HG03097 (cell line): ENCODE measurements at regions not wholly inside any gene's neighbourhood (a gene's known extent, or its start where the extent isn't known, plus 50 kb on each side); places are given as distances from the start of the nearest gene placed in this dataset.
"Not testable (repeated sequence)": the region's sequence is repeated elsewhere in the genome, so short reads cannot be mapped to it uniquely, and the experiment has no call there.

Source experiments
- ATAC-seq: cut with Tn5 transposase; IDR thresholded peaks from one replicate; pipeline ENCODE4 v1.9.1; 2021; ENCODE audit not compliant: unreplicated experiment, low FRiP score

GRCh38 chr7:12456506-12456905 is 52.8 kb upstream of the VWDE start:
- no peak for ATAC-seq

- ATAC-seq, result peak; percentile 98
Observed at GRCh38 chr7:12458520-12459131, 55.0 kb upstream of the VWDE start.

GRCh38 chr7:12467837-12468236 is 64.2 kb upstream of the VWDE start:
- no peak for ATAC-seq

GRCh38 chr7:12469568-12469967 is 65.9 kb upstream of the VWDE start:
- ATAC-seq, result no peak

- ATAC-seq, result no peak
Observed at GRCh38 chr7:12470930-12471329, 67.3 kb upstream of the VWDE start.

- no peak for ATAC-seq
Observed at GRCh38 chr7:12474035-12474434, 70.4 kb upstream of the VWDE start.

- ATAC-seq, result no peak
Observed at GRCh38 chr7:12475362-12476063, 71.8 kb upstream of the VWDE start.

GRCh38 chr7:12477620-12478019 is 74.0 kb upstream of the VWDE start:
- ATAC-seq, result no peak

- peak; percentile 93 for ATAC-seq
Observed at GRCh38 chr7:12481722-12482121, 78.1 kb upstream of the VWDE start.

GRCh38 chr7:12485845-12486244 is 82.2 kb upstream of the VWDE start:
- ATAC-seq, result no peak

GRCh38 chr7:12488341-12488740 is 82.2 kb upstream of the SCIN start:
- no peak for ATAC-seq

- ATAC-seq, result peak; percentile 85
Observed at GRCh38 chr7:12490107-12490688, 80.3 kb upstream of the SCIN start.

- no peak for ATAC-seq
Observed at GRCh38 chr7:12490940-12491339, 79.6 kb upstream of the SCIN start.

- ATAC-seq, result no peak
Observed at GRCh38 chr7:12491526-12491925, 79.0 kb upstream of the SCIN start.

- no peak for ATAC-seq
Observed at GRCh38 chr7:12493407-12493806, 77.1 kb upstream of the SCIN start.

- ATAC-seq, result no peak
Observed at GRCh38 chr7:12493863-12494686, 76.4 kb upstream of the SCIN start.

- ATAC-seq, result no peak
Observed at GRCh38 chr7:12494687-12495024, 75.9 kb upstream of the SCIN start.

- not testable (repeated sequence) for ATAC-seq
Observed at GRCh38 chr7:12496901-12497674, 73.4 kb upstream of the SCIN start.

GRCh38 chr7:12504149-12504548 is 66.4 kb upstream of the SCIN start:
- peak; percentile 91 for ATAC-seq

GRCh38 chr7:12508005-12508404 is 62.5 kb upstream of the SCIN start:
- ATAC-seq, result no peak

- ATAC-seq, result no peak
Observed at GRCh38 chr7:12508554-12508953, 62.0 kb upstream of the SCIN start.
